Activated CD8-positive, alpha-beta T cell treated with anti-CD3 and anti-CD28 coated beads for 36 hours (primary cell): ENCODE measurements at regions not wholly inside any gene's neighbourhood (a gene's known extent, or its start where the extent isn't known, plus 50 kb on each side); places are given as distances from the start of the nearest gene placed in this dataset.

ENCODE experiments used
- ATAC-seq: fragments of 200-7000 bp; cut with Tn5 transposase; one replicate; pipeline ENCODE4 v1.10.0; 2021; ENCODE audit warnings: mild to moderate bottlenecking, moderate library complexity
- CTCF ChIA-PET: fragments of 350-600 bp; sonication (Branson Sonifier 250); formaldehyde crosslinking; loops from one replicate; lab custom pipeline; 2021; ENCODE audit warnings: antibody characterized with exemption; lab: Charles Lee
- POLR2A ChIA-PET: fragments of 350-600 bp; sonication (Branson Sonifier 250); formaldehyde crosslinking; loops from one replicate; lab custom pipeline; 2021; ENCODE audit warnings: antibody characterized with exemption; lab: Charles Lee
- DNase-seq: peaks from one replicate; pipeline ENCODE4 v3.0.0-alpha.2; 2020
- H3K27ac Mint-ChIP-seq: one replicate; pipeline ENCODE4 v1.8.0; 2021; ENCODE audit warnings: mild to moderate bottlenecking, mixed read lengths
- H3K27me3 Mint-ChIP-seq: one replicate; pipeline ENCODE4 v1.8.0; 2021; ENCODE audit warnings: mixed read lengths
- H3K36me3 Mint-ChIP-seq: one replicate; pipeline ENCODE4 v1.8.0; 2021; ENCODE audit warnings: low read depth, mixed read lengths
- H3K4me1 Mint-ChIP-seq: one replicate; pipeline ENCODE4 v1.8.0; 2021; ENCODE audit warnings: low read depth, mixed read lengths
- H3K4me3 Mint-ChIP-seq: one replicate; pipeline ENCODE4 v1.8.0; 2021; ENCODE audit warnings: mild to moderate bottlenecking, moderate library complexity, mixed read lengths
- H3K9me3 Mint-ChIP-seq: one replicate; pipeline ENCODE4 v1.8.0; 2021; ENCODE audit warnings: mixed read lengths
- intact Hi-C: fragments of 100-400 bp; cut with micrococcal nuclease; formaldehyde crosslinking; loops from one replicate; pipeline ENCODE4 v1.10.0; 2022
- TF ChIP-seq, protein P1 (sequence below): fragments of 200-600 bp; IDR thresholded peaks from one replicate; pipeline ENCODE4 v1.8.0; 2022; ENCODE audit warnings: antibody characterized with exemption, mild to moderate bottlenecking

DNA sequence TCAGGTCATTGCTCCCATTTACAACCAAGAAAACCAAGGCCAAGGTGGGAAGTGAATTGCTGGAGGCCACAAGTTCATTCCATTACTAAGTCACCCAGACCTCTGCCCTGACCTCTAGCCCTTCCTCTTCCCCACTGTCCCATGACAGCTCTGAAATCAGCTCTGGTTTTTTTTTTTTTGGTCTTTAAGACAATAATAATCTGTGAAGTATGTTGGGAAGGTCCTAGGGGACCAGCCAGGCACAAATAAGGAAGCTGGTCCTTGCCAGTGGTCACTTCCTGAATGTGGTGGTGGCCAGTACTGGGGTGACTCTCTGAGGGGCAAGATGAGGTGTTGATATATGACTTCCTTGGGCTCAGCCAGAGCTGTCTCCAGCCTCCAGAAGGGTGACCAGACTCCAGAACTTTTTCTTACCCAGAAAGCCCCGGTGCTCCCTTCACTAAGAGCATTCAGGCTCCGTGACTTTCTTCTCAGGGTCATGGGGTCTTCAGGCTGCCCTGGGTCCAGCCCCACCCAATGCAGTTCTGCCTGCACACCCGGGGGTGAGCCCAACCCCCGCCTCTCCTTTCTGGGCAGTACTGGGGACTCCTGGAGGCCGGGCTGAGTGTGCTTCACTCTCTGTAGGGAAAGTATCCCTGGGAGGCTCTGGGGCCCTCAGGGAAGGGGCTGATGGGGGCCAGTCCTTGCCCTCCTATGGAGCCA is 159.6 kb downstream of the PTPRU start:
- intact Hi-C loops = no loop called here
- ATAC-seq (no peak), DNase-seq (no peak)
- no peaks in the 10 kb centered on the region for H3K36me3 Mint-ChIP-seq
- H3K4me3 Mint-ChIP-seq = no peak overlapping the region
- TF ChIP-seq, protein P1, sequence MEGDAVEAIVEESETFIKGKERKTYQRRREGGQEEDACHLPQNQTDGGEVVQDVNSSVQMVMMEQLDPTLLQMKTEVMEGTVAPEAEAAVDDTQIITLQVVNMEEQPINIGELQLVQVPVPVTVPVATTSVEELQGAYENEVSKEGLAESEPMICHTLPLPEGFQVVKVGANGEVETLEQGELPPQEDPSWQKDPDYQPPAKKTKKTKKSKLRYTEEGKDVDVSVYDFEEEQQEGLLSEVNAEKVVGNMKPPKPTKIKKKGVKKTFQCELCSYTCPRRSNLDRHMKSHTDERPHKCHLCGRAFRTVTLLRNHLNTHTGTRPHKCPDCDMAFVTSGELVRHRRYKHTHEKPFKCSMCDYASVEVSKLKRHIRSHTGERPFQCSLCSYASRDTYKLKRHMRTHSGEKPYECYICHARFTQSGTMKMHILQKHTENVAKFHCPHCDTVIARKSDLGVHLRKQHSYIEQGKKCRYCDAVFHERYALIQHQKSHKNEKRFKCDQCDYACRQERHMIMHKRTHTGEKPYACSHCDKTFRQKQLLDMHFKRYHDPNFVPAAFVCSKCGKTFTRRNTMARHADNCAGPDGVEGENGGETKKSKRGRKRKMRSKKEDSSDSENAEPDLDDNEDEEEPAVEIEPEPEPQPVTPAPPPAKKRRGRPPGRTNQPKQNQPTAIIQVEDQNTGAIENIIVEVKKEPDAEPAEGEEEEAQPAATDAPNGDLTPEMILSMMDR = no peak
- H3K27me3 Mint-ChIP-seq = peaks cover 13% of the 10 kb centered on the region
- no peak overlapping the region for H3K27ac Mint-ChIP-seq
- H3K4me1 Mint-ChIP-seq = no peaks in the 10 kb centered on the region
- peaks cover 7% of the 10 kb centered on the region for H3K9me3 Mint-ChIP-seq
- ChIA-PET CTCF (interaction anchor here (0.6 kb wide), 1 partner anchor 171 kb away, joined by 4 read pairs; no protein-coding TSS in a partner anchor), POLR2A (interaction anchor here (0.6 kb wide), 1 partner anchor 1216 kb away, joined by 5 read pairs; no protein-coding TSS in a partner anchor)

DNA sequence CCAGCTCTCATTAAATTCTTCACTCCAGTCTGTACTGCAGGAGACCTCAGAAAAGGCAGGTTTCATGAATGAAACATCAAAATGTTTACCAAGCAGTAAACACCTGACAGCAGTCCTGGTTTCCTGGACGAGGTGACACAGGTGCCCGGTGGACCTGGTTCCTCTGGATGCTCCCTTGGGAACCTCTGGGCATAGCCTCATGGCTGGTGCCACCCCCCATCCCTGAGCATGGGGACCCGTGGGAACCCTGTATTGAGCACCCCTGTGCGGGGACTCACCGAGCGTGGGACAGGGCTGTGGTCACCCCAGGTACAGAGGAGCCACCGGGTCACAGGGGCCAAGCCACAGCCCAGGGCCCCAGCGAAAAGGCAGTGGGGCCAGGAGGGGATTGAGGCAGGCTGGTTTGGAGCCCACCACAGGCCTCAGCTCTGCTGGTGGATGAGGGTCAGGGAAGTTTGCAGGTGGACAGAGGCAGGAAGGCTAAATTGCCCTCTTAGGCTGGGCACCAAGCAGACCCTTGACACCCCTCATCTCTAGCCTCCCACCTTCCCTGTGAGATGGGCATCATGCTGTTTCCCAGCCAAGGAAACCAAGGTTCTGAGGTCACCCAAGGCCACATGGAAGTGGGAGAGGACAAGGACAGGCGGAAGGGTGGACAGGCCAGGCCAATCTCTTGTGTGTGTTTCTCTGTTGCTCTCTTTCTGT is 158.4 kb downstream of the PTPRU start:
- H3K36me3 Mint-ChIP-seq = no peaks in the 10 kb centered on the region

DNA sequence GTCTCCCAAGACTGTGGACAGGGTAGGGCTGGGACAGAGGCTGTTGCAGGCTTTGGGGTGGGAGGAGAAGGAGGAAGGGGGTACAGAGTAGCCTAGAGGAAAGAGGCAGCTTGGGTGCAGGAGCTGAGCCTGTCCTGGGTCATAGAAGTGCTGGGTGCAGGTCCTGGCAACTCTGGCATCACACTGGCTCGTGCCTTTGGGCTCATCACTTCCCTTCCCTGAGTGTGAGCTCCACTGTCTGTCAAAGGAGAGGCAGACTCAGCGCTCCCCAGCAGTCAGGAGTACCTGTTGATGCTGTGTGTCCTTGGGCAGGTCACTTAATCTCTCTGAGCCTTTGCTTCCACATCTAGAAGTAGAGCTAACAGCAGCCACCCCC is 157.1 kb downstream of the PTPRU start:
- no peak overlapping the region for H3K4me3 Mint-ChIP-seq
- intact Hi-C loops = no loop called here

More for the DNA sequence above, 158.4 kb downstream of the PTPRU start:
- Mint-ChIP-seq H3K4me3 (no peak overlapping the region), H3K27me3 (peaks cover 17% of the 10 kb centered on the region), H3K9me3 (peaks cover 5% of the 10 kb centered on the region), H3K27ac (no peak overlapping the region), H3K4me1 (no peaks in the 10 kb centered on the region)
- TF ChIP-seq, protein P1 = no peak
- POLR2A ChIA-PET = interaction anchor here (0.6 kb wide), 1 partner anchor 1959 kb away, joined by 3 read pairs; no protein-coding TSS in a partner anchor
- ATAC-seq (no peak), DNase-seq (no peak)
- intact Hi-C loops = no loop called here
- CTCF ChIA-PET = no interaction called here

DNA sequence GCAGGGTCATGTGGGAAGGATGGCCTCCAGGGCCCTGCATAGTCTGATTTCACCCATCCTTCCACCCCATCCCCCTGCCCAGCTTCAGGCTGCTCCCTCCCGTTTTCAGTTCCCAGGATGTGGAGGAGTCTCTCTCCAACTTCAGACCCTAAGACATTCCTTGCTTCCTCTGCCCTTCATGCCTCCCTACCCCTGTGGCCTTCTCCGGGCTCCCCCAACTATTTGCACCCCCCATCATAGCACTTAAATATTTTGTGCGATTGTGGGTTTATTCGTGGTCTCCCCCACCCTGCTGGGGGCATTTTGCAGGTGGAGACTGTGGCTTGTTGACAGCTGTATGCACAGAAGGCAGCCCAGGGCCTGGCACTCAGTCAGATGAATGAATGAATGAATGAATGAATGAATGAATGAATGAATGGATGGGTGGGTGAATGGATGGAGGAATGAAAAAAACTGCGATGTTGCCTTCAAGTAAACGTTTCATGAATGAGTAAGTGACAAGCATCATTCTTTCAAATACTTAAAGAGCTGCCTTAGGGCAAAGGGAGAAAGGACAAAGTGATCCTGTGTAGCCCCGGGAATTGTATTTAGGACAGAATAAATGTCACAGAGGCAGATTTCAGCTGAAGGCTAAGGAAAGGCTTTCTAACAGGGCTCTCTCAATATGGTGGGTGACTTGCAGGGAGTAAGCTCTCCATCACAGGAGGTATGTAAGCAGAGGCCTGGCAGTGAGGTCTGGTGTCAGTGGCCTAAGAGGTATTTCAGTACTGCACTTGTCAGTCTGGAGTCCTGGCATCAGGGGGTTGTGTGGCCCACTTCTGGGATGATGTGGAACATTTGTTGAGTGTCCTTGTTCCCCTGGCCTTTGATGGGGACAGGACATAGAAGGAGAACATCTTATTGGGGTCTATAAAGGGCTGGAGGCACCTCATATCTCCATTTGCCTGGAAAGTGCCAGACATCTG is 156.4 kb downstream of the PTPRU start:
- ChIA-PET CTCF (no interaction called here), POLR2A (no interaction called here)
- H3K27me3 Mint-ChIP-seq = peaks cover 22% of the 10 kb centered on the region
- no peak overlapping the region for H3K4me3 Mint-ChIP-seq
- TF ChIP-seq, protein P1 = no peak
- ATAC-seq (no peak), DNase-seq (no peak)
- H3K36me3 Mint-ChIP-seq = no peaks in the 10 kb centered on the region
- no peaks in the 10 kb centered on the region for H3K9me3 Mint-ChIP-seq
- no peaks in the 10 kb centered on the region for H3K4me1 Mint-ChIP-seq
- intact Hi-C loops = no loop called here
- no peak overlapping the region for H3K27ac Mint-ChIP-seq

More for the DNA sequence above, 157.1 kb downstream of the PTPRU start:
- Mint-ChIP-seq H3K27ac (no peak overlapping the region), H3K27me3 (peaks cover 19% of the 10 kb centered on the region), H3K9me3 (no peaks in the 10 kb centered on the region), H3K36me3 (no peaks in the 10 kb centered on the region), H3K4me1 (no peaks in the 10 kb centered on the region)
- no peak for ATAC-seq
- TF ChIP-seq, protein P1 = no peak
- CTCF ChIA-PET = no interaction called here
- DNase-seq = no peak
- POLR2A ChIA-PET = no interaction called here
